Fibroblast of pulmonary artery (primary cell): ENCODE measurements at regions not wholly inside any gene's neighbourhood (a gene's known extent, or its start where the extent isn't known, plus 50 kb on each side); places are given as distances from the start of the nearest gene placed in this dataset.

Source experiments
- DNase-seq: peaks from one replicate; pipeline ENCODE4 v3.0.0-alpha.2; 2010; ENCODE audit warnings: low read depth
- H3K4me3 ChIP-seq: replicated peaks from 2 replicates; pipeline ENCODE4 v1.5.1; 2011; ENCODE audit warnings: low read depth, mild to moderate bottlenecking, control low read depth, low read length, moderate library complexity
- TF ChIP-seq, protein P1 (sequence below): IDR thresholded peaks from 2 replicates; pipeline ENCODE4 v1.5.1; 2011; ENCODE audit warnings: mild to moderate bottlenecking, control low read depth, low read length, inconsistent platforms; ENCODE audit errors: missing control alignments

DNA sequence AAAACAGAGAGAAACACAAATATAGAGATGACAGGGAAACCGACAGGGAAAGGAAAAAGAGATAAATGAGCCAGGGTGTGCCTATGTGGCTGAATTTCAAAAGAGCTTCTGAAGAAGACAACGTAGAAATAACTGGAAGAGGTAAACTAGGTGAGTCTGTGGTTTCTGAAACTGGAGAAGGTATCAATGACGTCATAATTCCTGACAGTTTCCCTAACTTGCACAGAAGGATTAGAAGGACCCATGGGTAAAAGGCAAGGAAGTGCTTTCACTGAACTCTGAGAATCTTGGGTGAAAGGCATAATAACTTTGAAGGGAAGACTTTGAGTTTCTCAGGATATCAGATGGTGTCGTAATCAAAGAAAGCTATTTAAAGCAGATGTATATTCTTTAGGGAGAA, 790.8 kb upstream of the NUDT12 start:
- peak; percentile 21 for DNase-seq
- H3K4me3 ChIP-seq, result no peak overlapping the region
- TF ChIP-seq, protein P1, sequence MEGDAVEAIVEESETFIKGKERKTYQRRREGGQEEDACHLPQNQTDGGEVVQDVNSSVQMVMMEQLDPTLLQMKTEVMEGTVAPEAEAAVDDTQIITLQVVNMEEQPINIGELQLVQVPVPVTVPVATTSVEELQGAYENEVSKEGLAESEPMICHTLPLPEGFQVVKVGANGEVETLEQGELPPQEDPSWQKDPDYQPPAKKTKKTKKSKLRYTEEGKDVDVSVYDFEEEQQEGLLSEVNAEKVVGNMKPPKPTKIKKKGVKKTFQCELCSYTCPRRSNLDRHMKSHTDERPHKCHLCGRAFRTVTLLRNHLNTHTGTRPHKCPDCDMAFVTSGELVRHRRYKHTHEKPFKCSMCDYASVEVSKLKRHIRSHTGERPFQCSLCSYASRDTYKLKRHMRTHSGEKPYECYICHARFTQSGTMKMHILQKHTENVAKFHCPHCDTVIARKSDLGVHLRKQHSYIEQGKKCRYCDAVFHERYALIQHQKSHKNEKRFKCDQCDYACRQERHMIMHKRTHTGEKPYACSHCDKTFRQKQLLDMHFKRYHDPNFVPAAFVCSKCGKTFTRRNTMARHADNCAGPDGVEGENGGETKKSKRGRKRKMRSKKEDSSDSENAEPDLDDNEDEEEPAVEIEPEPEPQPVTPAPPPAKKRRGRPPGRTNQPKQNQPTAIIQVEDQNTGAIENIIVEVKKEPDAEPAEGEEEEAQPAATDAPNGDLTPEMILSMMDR, result no peak

DNA sequence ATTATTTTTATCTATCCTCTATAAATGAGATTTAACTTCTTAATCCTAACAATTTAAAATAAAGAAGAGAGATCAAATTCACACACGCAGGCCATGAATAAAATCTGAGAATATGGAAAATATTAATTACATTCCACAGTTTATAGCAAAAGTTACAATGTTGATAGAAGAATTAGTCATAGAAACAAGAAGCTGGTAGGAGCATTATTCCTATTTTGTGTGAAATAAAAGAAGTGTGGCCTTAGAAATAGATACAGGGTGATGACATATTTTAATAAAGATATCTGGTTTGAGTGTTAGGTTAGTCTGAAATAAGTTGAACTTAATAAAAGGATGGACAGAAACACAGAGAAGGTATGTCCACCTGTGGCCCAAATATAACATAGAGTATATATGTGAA, 790.4 kb upstream of the NUDT12 start:
- DNase-seq, result no peak
- TF ChIP-seq, protein P1, result no peak
- H3K4me3 ChIP-seq, result no peak overlapping the region

DNA sequence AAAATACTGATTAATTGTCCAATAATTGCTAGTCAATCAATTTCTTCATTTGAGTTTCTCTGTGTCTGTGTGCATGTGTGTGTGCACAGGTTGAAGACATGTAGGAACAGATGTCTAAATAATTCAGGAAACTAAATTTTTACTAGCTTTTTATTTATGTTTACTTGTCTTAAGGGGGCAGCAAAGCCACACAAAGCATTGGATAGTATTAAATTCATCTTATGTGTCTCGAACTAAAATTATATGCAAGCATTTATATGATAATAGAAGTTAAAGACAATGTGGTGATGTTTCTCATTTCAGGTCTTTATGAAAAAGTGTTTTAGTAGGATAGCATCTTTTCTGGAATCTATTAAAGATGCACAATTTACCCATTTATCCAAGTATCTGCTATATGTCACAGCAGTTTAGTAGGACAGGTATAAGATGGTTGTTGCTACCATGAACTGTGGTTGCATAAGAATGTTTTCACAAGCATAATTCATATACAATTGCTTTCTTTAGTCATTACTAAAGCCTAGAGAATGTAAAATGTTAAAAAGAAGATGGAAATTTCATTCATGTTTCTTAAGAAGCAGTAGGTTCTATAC, 784.6 kb upstream of the NUDT12 start:
- H3K4me3 ChIP-seq, result no peak overlapping the region
- DNase-seq, result peak; percentile 66
- TF ChIP-seq, protein P1, result peak; percentile 43

- DNase-seq, result peak; percentile 23
- TF ChIP-seq, protein P1, result no peak
- H3K4me3 ChIP-seq, result peak overlapping the region; percentile 36
Observed at GRCh38 chr5:104345222-104346016, 782.8 kb upstream of the NUDT12 start.

DNA sequence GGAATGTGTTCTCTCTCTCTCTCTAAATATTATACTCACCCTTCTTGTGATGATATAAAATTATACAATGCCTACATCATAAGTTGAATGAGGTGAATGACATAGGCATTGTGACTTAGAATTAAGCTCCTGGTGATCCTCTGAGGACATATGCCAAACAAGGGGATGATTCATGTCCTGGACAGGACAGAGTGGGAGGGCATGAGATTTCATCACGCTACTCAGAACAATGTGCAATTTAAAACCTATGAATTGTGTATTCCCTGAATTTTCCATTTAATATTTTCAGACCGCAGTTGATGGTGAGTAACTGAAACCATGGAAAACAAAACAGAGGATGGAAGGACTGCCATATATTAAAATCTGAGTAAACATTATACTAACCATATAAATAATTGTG, 782.2 kb upstream of the NUDT12 start:
- TF ChIP-seq, protein P1, result no peak
- H3K4me3 ChIP-seq, result peak overlapping the region; percentile 36
- DNase-seq, result peak; percentile 84

- DNase-seq, result no peak
- TF ChIP-seq, protein P1, result no peak
- H3K4me3 ChIP-seq, result no peak overlapping the region
Observed at GRCh38 chr5:104327801-104328200, 765.2 kb upstream of the NUDT12 start.
